Lower leg skin (tissue), 4 donors: ENCODE measurements at regions not wholly inside any gene's neighbourhood (a gene's known extent, or its start where the extent isn't known, plus 50 kb on each side); places are given as distances from the start of the nearest gene placed in this dataset.

ENCODE experiments used
- DNase-seq, 2 donors: peaks; one replicate each; pipeline ENCODE4 v3.0.0-alpha.2; 2019; ENCODE audit warnings: low spot score in 2 of 2
- H3K4me3 ChIP-seq: fragments of 200-600 bp; sonication (generic); 2 replicates; pipeline ENCODE4 v1.5.1; 2017; ENCODE audit warnings: mild to moderate bottlenecking, low read depth; ENCODE audit not compliant: poor library complexity, severe bottlenecking
- CTCF ChIP-seq, 3 donors: fragments of 450-650 bp; IDR thresholded peaks; one replicate each; pipeline ENCODE4 v1.5.1; 2016; ENCODE audit warnings: antibody characterized with exemption in 3 of 3, mild to moderate bottlenecking in 3 of 3, moderate library complexity in 2 of 3
- POLR2A ChIP-seq, 2 donors: fragments of 450-650 bp; IDR thresholded peaks; one replicate each; pipeline ENCODE4 v1.6.1; 2016 to 2017; ENCODE audit warnings: antibody characterized with exemption in 2 of 2, mild to moderate bottlenecking in 1 of 2, moderate library complexity in 1 of 2
- WGBS, 2 donors: methylation state at CpG; one replicate each; pipeline ENCODE4 v1.1.5; 2018; 5-methylcytosine and 5-hydroxymethylcytosine counted together
- intact Hi-C: fragments of 100-400 bp; cut with DNase I; formaldehyde crosslinking; loops from one replicate; pipeline ENCODE4 v1.15.0; 2023; ENCODE audit warnings: low total_unique reads

- WGBS, 2 donors: 77 to 79% methylated on average over 2 of the region's 2 CpGs
- TF ChIP-seq CTCF (IDR thresholded peaks at IDR 0.05) (no peak), POLR2A (IDR thresholded peaks at IDR 0.05) (no peak)
- no peak overlapping the region for H3K4me3 ChIP-seq
- DNase-seq: no peak
- intact Hi-C loops: no loop called here
Observed at GRCh38 chr6:164427728-164428402, 881.5 kb downstream of the C6orf118 start.

GRCh38 chr6:164424489-164424888 is 884.9 kb downstream of the C6orf118 start:
- no peak for TF ChIP-seq CTCF (IDR thresholded peaks at IDR 0.05)
- no peak for TF ChIP-seq POLR2A (IDR thresholded peaks at IDR 0.05)

DNA sequence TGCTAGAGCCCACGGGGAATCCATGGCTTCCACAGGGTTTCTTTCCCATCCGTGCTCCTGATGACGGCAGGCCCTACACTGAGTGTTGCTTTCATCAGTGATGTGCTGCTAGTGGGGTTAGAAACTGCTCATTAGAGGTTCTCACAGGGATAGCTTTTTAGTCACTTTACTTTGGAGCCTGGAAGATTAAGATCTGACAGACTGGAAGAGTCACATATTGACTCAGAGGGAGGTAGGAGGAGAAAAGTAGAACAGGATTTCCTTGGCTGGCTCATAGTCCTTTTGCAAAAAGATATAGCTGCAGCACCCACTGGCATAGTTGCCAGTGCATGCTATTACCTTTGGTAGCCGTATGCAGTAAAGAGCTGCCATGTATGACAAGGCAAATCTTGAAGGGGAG is 890.3 kb downstream of the C6orf118 start:
- no peak for TF ChIP-seq POLR2A (IDR thresholded peaks at IDR 0.05)
- TF ChIP-seq CTCF (IDR thresholded peaks at IDR 0.05): no peak
- intact Hi-C loops: no loop called here
- H3K4me3 ChIP-seq: no peak overlapping the region
- 70 to 80% methylated on average over 4 of the region's 4 CpGs for whole genome bisulfite sequencing, 2 donors
- no peak for DNase-seq

More at GRCh38 chr6:164424489-164424888, 884.9 kb downstream of the C6orf118 start:
- WGBS, 2 donors: 87 to 88% methylated on average over 2 of the region's 2 CpGs
- no peak for DNase-seq
- intact Hi-C loops: no loop called here
- H3K4me3 ChIP-seq: no peak overlapping the region

- no peak for DNase-seq
- no peak overlapping the region for H3K4me3 ChIP-seq
- intact Hi-C loops: no loop called here
- WGBS, 2 donors: 65 to 67% methylated on average over 2 of the region's 2 CpGs
- TF ChIP-seq POLR2A (IDR thresholded peaks at IDR 0.05) (no peak), CTCF (IDR thresholded peaks at IDR 0.05) (no peak)
Observed at GRCh38 chr6:164418262-164418588, 891.2 kb downstream of the C6orf118 start.

DNA sequence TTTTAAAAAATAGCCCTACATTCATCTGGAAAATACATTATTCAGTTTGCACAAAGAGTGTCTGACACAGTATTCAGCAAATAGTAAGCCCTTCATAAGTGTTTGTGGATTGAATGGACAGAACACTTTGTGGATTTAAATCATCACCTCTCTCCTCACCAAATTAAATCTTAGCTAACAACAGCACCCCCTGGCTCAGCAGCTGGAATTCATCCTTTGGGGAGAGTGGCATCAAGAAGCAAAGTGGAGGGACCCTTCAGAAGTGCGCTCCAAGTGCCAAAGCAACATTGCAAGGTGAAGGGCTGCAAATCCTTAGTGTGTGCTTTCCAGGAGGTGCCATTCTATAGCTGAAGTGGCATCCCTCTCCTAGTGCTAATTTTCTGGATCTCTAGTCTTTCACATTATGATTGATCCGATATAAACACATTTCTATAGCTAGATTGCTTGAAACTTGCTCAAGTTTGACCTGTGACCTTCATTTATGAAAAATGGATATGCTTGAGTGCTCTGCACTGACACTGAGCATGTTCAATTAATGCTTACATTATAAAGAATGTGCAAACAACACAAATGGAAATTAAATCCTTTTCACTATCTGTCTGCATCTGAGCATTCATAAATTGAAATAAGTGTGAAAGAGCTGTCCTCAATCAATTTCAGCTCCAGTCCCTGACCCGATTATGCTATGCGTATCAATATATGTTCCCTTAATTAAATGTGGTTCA is 891.7 kb downstream of the C6orf118 start:
- H3K4me3 ChIP-seq: no peak overlapping the region
- TF ChIP-seq POLR2A (IDR thresholded peaks at IDR 0.05) (no peak), CTCF (IDR thresholded peaks at IDR 0.05) (no peak)
- DNase-seq: no peak
- intact Hi-C loops: no loop called here
- 94 to 95% methylated on average over 4 of the region's 4 CpGs for WGBS, 2 donors
